ENCODE measurements at regions not wholly inside any gene's neighbourhood (a gene's known extent, or its start where the extent isn't known, plus 50 kb on each side); places are given as distances from the start of the nearest gene placed in this dataset.

DNA sequence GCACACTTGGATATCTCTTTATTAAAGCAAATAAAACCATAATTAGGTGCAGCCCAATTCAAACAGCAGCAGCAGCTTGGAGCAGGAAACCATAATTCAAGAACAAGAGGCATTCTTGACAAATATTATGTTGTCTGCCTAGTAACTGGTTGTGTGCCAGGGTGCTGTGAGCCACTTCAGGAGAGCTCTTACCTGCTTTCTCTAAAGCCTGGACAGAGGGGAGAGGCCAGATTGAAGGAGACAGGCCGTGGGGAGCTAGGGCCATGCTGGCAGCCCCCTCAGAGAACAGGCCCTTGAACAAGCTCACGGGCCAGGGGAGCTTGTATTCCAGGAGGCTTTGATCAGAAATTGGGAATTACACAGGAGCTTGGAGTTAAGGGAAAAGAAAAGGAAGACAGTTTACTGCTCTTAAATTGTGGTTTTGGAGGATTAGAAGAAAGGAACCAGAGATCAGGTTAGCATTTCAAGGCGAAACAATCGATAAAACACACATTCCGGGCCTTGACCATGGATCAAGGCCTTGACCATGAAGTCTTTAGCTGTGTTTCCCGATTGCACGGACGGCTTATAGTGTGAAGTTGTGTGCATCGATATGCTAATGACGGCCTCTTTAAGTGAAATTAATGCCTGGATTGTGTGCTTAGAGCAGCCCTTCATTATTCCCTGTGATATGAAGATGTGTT, 69.8 kb upstream of the NKX2-2 start:
- no peaks in the 10 kb centered on the region for H4K20me1 ChIP-seq (ENCODE audit: control insufficient read depth, insufficient read depth)
- H3K79me2 ChIP-seq (ENCODE audit: control insufficient read depth, insufficient read depth, low read length) = no peaks in the 10 kb centered on the region
- FAIRE-seq (no peak), DNase-seq (ENCODE audit: low read depth, low spot score) (no peak), ATAC-seq (no peak)
- H3K4me2 ChIP-seq (ENCODE audit: control insufficient read depth, insufficient read depth) = no peak overlapping the region
- SMC1A ChIA-PET (ENCODE audit: uncharacterized antibody, unreplicated experiment) = no interaction called here
- no peaks in the 10 kb centered on the region for H3K36me3 ChIP-seq (ENCODE audit: control insufficient read depth in 2 of 2, insufficient read depth in 2 of 2, low read length in 1 of 2)
- intact Hi-C loops (cut with micrococcal nuclease; ENCODE audit: unreplicated experiment) (no loop called here), in situ Hi-C loops (cut with MboI) (no loop called here)
- H3K27ac ChIP-seq (ENCODE audit: control insufficient read depth, insufficient read depth) = no peak overlapping the region
- CTCF ChIA-PET = interaction anchor here (0.7 to 1.9 kb wide), 5 partner anchors 12 to 349 kb away, joined by 3 to 6 read pairs (median 3); no protein-coding TSS in a partner anchor
- 44% methylated on average over 10 of the region's 10 CpGs for WGBS (ENCODE audit: insufficient coverage, insufficient replicate concordance, low lambda C conversion rate, missing lambda C conversion rate)
- no peak overlapping the region for H3K9ac ChIP-seq (ENCODE audit: control insufficient read depth, insufficient read depth, low read length)
- RAD21 ChIA-PET (ENCODE audit: unreplicated experiment) = interaction anchor here (1.7 kb wide), 1 partner anchor 32 kb away, joined by 4 read pairs; no protein-coding TSS in a partner anchor
- BruUV-seq (replicated peaks) = no TSS peak
- no peaks in the 10 kb centered on the region for H3K4me1 ChIP-seq (ENCODE audit: control insufficient read depth, insufficient read depth, low read length)
- H3K4me3 ChIP-seq = no peak overlapping the region
- POLR2A ChIA-PET = no interaction called here
- H3K27me3 ChIP-seq (replicated peaks in 1 of 2; ENCODE audit: control insufficient read depth in 2 of 2, insufficient read depth in 2 of 2, low read length in 1 of 2) = peaks cover 0 to 3% of the 10 kb centered on the region in 2 experiments; a peak in 1 of 4 replicates
- H2AFZ ChIP-seq (ENCODE audit: control insufficient read depth, low read depth, low read length) = no peak overlapping the region
- H3K9me3 ChIP-seq (replicated peaks; ENCODE audit: control insufficient read depth, insufficient read depth, low read length) = no peaks in the 10 kb centered on the region
- TF ChIP-seq E2F4 (IDR thresholded peaks at IDR 0.05; ENCODE audit: low read depth, low read length) = no peak
- TF ChIP-seq NFYB (IDR thresholded peaks at IDR 0.05; ENCODE audit: insufficient read depth, low read depth, low read length) = no peak
- no peak for TF ChIP-seq PML (IDR thresholded peaks at IDR 0.05; ENCODE audit: low read length)
- no peak for TF ChIP-seq MEF2B (IDR thresholded peaks at IDR 0.05; ENCODE audit: partially characterized antibody, poor library complexity, severe bottlenecking)
- no peak for TF ChIP-seq SMAD5 (IDR thresholded peaks at IDR 0.05; ENCODE audit: low read depth)
- no peak for TF ChIP-seq MXI1 (IDR thresholded peaks at IDR 0.05; ENCODE audit: low read depth, low read length)
- no peak for TF ChIP-seq ZBTB33 (IDR thresholded peaks at IDR 0.05)
- TF ChIP-seq SREBF2 (IDR thresholded peaks at IDR 0.05; ENCODE audit: low read length) = no peak
- no peak for TF ChIP-seq SPI1 (IDR thresholded peaks at IDR 0.05; ENCODE audit: borderline replicate concordance, insufficient read depth, low read depth, low read length)
- TF ChIP-seq ATF2 (IDR thresholded peaks at IDR 0.05; ENCODE audit: low read length) = no peak
- TF ChIP-seq TCF7 (IDR thresholded peaks at IDR 0.05; ENCODE audit: borderline replicate concordance) = no peak
- no peak for TF ChIP-seq FOXM1 (IDR thresholded peaks at IDR 0.05; ENCODE audit: low read depth, low read length)
- TF ChIP-seq, protein P1, sequence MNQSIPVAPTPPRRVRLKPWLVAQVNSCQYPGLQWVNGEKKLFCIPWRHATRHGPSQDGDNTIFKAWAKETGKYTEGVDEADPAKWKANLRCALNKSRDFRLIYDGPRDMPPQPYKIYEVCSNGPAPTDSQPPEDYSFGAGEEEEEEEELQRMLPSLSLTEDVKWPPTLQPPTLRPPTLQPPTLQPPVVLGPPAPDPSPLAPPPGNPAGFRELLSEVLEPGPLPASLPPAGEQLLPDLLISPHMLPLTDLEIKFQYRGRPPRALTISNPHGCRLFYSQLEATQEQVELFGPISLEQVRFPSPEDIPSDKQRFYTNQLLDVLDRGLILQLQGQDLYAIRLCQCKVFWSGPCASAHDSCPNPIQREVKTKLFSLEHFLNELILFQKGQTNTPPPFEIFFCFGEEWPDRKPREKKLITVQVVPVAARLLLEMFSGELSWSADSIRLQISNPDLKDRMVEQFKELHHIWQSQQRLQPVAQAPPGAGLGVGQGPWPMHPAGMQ (IDR thresholded peaks at IDR 0.05; ENCODE audit: borderline replicate concordance) = no peak
- no peak for TF ChIP-seq USF1 (IDR thresholded peaks at IDR 0.05; ENCODE audit: borderline replicate concordance, extremely low read length, insufficient read depth, low read depth, low read length)
- no peak for TF ChIP-seq NRF1 (conservative IDR thresholded peaks at IDR 0.05; ENCODE audit: low read depth, low read length)
- no peak for TF ChIP-seq NFYA (IDR thresholded peaks at IDR 0.05; ENCODE audit: borderline replicate concordance, low read depth, low read length)
- no peak for TF ChIP-seq RCOR1 (conservative IDR thresholded peaks at IDR 0.05; ENCODE audit: low read depth, low read length)
- no peak for TF ChIP-seq KLF5 (IDR thresholded peaks at IDR 0.05; ENCODE audit: partially characterized antibody)

Measured in GM12878 (cell line).